ENCODE measurements at regions not wholly inside any gene's neighbourhood (a gene's known extent, or its start where the extent isn't known, plus 50 kb on each side); places are given as distances from the start of the nearest gene placed in this dataset.

- no peak for DNase-seq (ENCODE audit: low read depth)
- no peak overlapping the region for H3K4me3 ChIP-seq (ENCODE audit: low read depth, low read length)
- TF ChIP-seq, protein P1, sequence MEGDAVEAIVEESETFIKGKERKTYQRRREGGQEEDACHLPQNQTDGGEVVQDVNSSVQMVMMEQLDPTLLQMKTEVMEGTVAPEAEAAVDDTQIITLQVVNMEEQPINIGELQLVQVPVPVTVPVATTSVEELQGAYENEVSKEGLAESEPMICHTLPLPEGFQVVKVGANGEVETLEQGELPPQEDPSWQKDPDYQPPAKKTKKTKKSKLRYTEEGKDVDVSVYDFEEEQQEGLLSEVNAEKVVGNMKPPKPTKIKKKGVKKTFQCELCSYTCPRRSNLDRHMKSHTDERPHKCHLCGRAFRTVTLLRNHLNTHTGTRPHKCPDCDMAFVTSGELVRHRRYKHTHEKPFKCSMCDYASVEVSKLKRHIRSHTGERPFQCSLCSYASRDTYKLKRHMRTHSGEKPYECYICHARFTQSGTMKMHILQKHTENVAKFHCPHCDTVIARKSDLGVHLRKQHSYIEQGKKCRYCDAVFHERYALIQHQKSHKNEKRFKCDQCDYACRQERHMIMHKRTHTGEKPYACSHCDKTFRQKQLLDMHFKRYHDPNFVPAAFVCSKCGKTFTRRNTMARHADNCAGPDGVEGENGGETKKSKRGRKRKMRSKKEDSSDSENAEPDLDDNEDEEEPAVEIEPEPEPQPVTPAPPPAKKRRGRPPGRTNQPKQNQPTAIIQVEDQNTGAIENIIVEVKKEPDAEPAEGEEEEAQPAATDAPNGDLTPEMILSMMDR (IDR thresholded peaks at IDR 0.05; ENCODE audit: insufficient read depth, low read depth, low read length, missing control alignments) = no peak
These were observed 63.5 kb downstream of the PCDH18 start for GRCh38 chr4:137468836-137469235.

DNA sequence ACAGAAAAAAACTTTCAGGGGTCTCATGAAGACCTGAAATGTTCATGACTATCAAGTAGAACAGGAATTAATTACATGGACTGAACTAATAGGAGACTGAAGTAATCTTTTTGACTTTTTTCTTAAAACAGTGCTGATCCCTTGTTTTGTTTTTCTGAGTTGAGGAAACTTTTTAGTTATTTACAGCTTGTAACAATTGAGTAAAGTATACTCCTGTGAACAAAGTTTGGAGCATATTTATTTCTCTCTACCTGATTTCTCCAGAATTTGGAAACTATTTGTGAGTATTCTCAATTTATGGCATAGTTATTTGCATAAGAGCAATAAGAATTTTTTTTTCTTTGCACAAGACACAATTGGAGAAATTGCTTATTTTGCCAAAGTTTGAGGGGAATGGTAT lies 64.8 kb downstream of the PCDH18 start:
- TF ChIP-seq, protein P1 (IDR thresholded peaks at IDR 0.05; ENCODE audit: insufficient read depth, low read depth, low read length, missing control alignments) = no peak
- H3K4me3 ChIP-seq (ENCODE audit: low read depth, low read length) = no peak overlapping the region
- DNase-seq (ENCODE audit: low read depth) = no peak

- DNase-seq (ENCODE audit: low read depth) = no peak
- no peak overlapping the region for H3K4me3 ChIP-seq (ENCODE audit: low read depth, low read length)
- TF ChIP-seq, protein P1 (IDR thresholded peaks at IDR 0.05; ENCODE audit: insufficient read depth, low read depth, low read length, missing control alignments) = no peak
These were observed 68.8 kb downstream of the PCDH18 start for GRCh38 chr4:137463377-137464003.

- DNase-seq (ENCODE audit: low read depth) = peak; percentile 9
- TF ChIP-seq, protein P1 (IDR thresholded peaks at IDR 0.05; ENCODE audit: insufficient read depth, low read depth, low read length, missing control alignments) = no peak
- H3K4me3 ChIP-seq (ENCODE audit: low read depth, low read length) = no peak overlapping the region
These were observed 76.5 kb downstream of the PCDH18 start for GRCh38 chr4:137455647-137456321.

GRCh38 chr4:137454767-137455166 lies 77.5 kb downstream of the PCDH18 start:
- TF ChIP-seq, protein P1 (IDR thresholded peaks at IDR 0.05; ENCODE audit: insufficient read depth, low read depth, low read length, missing control alignments) = no peak
- H3K4me3 ChIP-seq (ENCODE audit: low read depth, low read length) = no peak overlapping the region
- DNase-seq (ENCODE audit: low read depth) = no peak

DNA sequence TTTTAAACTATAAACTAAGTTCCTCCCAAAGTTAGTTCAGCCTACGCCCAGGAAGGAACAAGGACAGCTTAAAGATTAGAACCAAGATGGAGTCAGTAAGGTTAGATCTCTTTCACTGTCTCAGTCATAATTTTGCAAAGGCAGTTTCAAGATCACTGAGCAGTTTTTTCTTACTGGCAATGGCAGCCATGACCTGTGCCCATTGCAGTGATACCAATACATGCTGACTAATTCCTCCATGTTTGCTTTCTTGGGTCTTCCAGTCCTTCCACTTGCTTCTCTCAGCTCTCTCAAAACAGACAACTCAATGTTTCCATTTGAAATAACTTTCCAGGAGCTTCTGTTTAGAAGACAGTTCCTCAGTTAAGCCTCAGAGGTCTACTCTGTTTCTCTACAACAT lies 79.5 kb downstream of the PCDH18 start:
- H3K4me3 ChIP-seq (ENCODE audit: low read depth, low read length) = no peak overlapping the region
- TF ChIP-seq, protein P1 (IDR thresholded peaks at IDR 0.05; ENCODE audit: insufficient read depth, low read depth, low read length, missing control alignments) = no peak
- DNase-seq (ENCODE audit: low read depth) = peak; percentile 24
